ENCODE measurements at regions not wholly inside any gene's neighbourhood (a gene's known extent, or its start where the extent isn't known, plus 50 kb on each side); places are given as distances from the start of the nearest gene placed in this dataset.

DNA sequence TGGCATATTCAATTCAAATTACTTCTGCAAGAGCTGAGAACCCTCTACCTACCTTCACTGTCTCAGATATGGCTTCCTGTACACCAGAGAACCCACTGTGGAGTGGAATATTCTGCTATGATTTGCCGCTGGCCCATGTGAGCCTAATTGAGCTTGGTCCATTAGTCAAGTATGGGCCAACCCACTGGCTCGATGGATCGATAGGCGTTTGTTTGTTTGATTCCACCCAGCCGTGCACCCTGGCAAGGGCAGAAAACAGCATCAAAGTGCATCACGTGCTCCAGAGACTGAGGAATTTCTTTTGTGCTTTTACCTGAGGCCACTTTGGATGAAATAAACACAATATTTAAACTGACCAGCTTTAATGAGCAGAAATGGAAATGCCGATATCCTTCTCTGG is 426.3 kb downstream of the AACS start:
- FAIRE-seq = no peak
- no peak for TF ChIP-seq POLR2A (IDR thresholded peaks at IDR 0.05; ENCODE audit: low read depth, low read length)

DNA sequence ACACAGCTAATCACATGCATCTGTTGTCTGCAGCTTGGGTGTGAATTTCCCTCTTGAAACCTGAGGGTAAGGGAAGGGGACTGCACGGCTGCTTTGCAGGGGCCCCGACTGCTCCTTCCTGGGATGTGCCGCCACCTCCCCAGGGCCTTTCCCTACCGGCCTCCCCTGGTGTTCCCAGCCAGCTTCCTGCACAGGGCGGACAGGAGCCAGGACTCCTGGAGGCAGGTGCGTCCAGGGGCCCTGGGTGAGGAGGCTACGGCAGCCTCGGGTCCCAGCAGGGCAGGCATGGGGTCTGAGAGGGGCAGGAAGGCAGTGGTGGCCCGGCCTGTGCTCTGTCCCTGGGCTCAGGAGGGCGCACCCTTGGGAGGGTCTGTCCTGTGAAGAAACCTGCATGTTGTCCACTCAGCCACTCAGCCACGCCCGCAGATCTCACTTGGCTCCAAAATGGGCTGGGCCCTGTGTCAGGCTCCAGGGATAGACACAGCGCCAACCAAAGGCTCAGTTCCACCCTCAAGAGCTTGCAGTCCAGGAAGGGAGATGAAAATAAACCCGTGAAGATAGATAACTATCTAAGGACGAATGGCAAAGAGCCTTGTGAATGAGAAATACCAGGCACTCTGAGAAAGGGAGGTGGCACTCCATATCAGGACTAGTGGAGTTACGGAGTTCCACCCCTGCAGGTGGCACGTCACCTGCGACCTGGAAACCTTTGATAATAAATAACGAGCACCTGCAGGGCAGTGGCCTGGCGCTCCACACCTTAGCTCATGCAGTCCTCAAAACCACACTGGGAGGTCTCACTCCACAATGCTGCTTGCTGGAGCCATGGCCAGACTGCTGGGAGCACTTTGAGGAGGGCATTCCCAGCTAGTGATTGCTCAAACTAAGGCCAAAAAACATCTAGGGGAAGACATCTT is 427.4 kb downstream of the AACS start:
- no peak for TF ChIP-seq POLR2A (IDR thresholded peaks at IDR 0.05; ENCODE audit: low read depth, low read length)
- DNase-seq (ENCODE audit: insufficient read length, low spot score) = no peak
- no peak for FAIRE-seq

More for the DNA sequence above, 426.3 kb downstream of the AACS start:
- DNase-seq (ENCODE audit: insufficient read length, low spot score) = no peak

DNA sequence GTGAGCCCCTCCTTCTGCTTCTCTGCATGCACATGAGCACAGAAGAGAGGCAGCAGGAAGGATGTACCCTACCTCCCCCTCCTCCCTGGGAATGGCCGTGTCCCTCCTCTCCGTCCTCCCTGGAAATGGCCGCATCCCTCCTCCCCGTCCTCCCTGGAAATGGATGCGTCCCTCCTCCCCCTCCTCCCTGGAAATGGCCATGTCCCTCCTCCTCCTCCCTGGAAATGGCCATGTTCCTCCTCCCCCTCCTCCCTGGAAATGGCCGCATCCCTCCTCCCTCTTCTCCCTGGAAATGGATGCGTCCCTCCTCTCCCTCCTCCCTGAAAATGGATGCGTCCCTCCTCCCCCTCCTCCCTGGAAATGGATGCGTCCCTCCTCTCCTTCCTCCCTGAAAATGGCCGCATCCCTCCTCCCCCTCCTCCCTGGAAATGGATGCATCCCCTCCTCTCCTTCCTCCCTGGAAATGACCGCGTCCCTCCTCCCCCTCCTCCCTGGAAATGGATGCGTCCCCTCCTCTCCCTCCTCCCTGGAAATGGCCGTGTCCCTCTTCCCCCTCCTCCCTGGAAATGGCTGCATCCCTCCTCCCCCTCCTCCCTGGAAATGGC is 428.6 kb downstream of the AACS start:
- DNase-seq (ENCODE audit: insufficient read length, low spot score) = no peak
- TF ChIP-seq POLR2A (IDR thresholded peaks at IDR 0.05; ENCODE audit: low read depth, low read length) = no peak
- no peak for FAIRE-seq

DNA sequence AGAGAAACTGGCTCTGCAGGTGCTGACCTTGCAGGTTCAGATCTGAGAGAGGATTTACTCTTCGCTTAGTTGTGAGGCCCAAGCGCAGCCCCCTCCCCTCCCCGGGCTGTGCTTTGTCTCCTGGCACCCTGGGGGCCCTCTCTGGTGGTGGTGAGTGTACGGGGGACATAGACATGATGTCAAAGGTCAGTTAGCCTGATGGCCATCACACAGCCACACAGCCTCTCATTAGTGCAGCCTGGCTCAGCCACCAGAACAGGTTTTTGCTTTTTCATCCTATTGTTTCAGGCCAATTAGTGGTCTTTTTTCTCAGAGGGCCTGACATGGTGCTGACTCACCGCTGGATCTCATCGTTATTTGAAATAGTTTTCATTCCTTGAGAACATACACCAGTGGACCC is 437.9 kb downstream of the AACS start:
- TF ChIP-seq POLR2A (IDR thresholded peaks at IDR 0.05; ENCODE audit: low read depth, low read length) = no peak
- DNase-seq (ENCODE audit: insufficient read length, low spot score) = no peak
- FAIRE-seq = no peak

DNA sequence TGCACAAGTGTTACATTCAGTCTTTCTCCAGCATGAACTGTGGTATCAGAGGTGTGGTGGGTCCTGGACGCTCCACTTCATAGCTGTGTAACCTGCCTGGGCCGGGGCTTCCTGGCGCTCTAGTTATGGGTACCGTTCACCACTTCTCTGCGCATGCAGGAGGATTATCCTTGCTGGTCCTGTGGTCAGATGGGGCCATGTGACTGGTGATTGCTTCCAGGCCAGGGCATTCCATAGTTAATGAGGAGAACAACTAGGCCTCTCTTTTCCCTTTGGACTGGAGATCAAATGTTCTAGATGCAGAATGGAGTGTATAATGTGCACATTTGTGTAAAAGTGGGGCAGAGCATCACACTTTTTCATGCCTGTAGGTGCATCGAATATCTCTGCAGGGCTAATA is 444.0 kb downstream of the AACS start:
- FAIRE-seq (no peak), DNase-seq (ENCODE audit: insufficient read length, low spot score) (no peak)
- no peak for TF ChIP-seq POLR2A (IDR thresholded peaks at IDR 0.05; ENCODE audit: low read depth, low read length)

DNA sequence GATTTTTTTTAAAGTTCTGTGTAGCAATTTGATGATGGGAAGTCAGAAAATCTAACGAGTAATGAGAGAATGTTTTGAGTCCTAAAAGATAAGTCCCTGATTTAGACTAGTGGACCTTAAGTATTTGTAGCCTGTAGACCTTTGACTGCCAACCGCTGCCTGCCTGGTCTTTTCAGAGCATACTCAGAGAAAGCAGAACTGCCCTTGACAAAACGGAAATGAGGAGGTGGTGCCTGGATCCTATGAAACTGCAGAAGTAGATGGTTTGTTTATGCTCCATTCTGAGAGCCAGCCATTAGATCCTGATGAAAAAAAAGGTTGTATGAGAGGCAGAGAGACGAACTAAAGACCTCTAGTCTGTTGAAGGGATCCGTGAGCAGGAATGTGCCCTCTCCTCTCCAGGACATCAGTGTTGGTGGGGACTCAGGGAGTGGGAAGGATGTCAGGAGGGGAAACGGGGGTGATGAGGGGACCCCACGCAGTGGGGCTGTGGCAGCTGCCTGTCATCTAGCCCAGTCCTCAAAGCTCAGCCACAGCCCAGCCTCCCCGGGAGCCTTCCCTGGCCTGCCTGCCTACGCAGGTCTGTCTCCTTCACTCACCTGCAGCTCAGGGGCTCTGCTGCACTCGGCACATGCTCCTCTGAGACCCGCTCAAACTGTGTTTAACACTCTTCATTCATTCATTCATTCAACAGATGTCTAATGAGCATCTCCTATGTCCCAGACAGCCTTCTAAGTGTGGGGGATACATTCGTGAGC is 447.5 kb downstream of the AACS start:
- TF ChIP-seq POLR2A (IDR thresholded peaks at IDR 0.05; ENCODE audit: low read depth, low read length) = no peak
- DNase-seq (ENCODE audit: insufficient read length, low spot score) = no peak
- FAIRE-seq = no peak

DNA sequence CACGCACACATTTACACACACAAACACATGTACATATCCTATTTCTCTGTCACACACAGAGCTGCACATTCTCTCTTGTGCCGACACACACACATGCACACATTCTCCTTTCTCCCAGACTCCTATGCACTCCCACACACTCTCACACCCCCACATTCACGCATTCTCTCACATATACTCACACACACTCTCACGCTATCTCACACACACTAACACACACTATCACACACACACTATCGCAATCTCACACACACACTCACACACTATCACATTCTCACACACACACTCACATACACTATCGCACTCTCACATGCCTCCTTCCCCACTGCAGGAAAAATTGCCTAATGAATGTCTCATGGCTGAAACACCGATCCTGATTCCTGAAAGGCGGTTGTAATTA is 450.7 kb downstream of the AACS start:
- no peak for DNase-seq (ENCODE audit: insufficient read length, low spot score)
- FAIRE-seq = no peak
- no peak for TF ChIP-seq POLR2A (IDR thresholded peaks at IDR 0.05; ENCODE audit: low read depth, low read length)

DNA sequence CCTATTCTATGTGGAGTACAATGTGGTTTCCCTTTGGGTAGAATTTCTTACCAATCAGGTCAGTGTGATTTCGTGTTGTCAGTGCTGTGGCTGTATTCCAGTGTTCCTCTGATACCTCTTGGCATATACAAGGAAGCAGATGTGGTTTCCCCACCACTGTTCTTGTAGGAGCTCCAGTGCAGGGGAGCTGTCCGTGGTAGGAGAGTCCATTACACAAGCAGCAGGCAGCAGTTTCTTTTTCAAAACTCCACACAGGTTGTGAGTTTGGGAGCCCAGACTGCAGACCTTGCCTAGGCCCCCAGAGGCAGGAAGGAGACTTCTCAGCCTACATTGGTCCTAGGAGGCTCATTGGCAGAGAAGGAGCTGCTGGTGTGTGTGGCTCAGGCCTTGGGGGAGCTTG is 452.8 kb downstream of the AACS start:
- no peak for FAIRE-seq
- no peak for DNase-seq (ENCODE audit: insufficient read length, low spot score)
- TF ChIP-seq POLR2A (IDR thresholded peaks at IDR 0.05; ENCODE audit: low read depth, low read length) = no peak

DNA sequence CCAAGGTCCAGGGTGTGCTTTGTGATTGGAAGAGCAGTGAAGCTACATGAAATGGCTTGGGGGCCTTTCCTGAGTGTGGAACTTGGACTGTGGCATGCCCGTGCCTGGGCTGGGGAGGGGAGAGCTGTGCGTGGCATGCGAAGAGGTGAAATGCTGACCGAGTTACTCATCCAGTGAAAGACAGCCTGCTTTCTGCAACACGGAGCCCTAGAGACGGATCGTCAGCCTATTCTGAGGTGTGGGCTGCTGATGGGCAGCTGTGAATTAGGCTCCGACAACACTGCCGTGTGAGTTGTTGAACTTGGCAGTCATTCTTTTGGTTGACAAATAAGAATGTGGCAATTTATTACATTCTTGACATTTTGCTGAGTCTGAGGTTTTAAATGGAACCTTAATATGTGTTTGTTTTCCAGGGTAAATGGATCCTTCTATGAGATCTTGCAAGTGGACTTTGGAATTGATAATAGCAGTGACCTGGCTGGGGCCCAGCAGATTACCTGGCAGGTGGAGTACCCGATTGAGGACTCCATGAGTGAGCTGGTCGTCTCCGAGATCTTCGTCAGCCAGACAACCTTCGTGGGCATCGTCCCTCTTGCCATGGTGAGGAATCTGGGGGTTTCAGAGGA is 453.9 kb downstream of the AACS start:
- FAIRE-seq = no peak
- TF ChIP-seq POLR2A (IDR thresholded peaks at IDR 0.05; ENCODE audit: low read depth, low read length) = no peak

DNA sequence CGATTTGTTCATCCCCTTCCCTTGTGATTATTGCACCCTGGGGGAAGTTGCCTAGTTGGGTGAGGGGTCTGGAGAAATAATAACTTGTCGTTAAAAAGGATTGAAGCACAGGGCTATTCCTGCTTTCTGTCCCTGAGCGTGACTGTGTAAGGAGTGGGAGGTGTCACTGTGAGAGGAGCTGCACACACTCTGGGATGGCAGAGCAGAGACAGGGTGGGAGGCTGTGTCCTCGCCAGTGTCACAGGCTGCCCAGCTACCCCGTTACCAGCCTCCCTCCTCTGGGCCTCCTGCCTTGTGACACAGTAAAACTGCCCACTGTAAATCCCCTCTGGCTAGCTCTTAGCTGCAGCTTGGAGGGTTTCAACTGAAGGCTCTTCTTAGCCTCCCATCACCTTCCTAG is 460.6 kb downstream of the AACS start:
- FAIRE-seq (no peak), DNase-seq (ENCODE audit: insufficient read length, low spot score) (no peak)
- TF ChIP-seq POLR2A (IDR thresholded peaks at IDR 0.05; ENCODE audit: low read depth, low read length) = no peak

More for the DNA sequence above, 453.9 kb downstream of the AACS start:
- DNase-seq (ENCODE audit: insufficient read length, low spot score) = no peak

DNA sequence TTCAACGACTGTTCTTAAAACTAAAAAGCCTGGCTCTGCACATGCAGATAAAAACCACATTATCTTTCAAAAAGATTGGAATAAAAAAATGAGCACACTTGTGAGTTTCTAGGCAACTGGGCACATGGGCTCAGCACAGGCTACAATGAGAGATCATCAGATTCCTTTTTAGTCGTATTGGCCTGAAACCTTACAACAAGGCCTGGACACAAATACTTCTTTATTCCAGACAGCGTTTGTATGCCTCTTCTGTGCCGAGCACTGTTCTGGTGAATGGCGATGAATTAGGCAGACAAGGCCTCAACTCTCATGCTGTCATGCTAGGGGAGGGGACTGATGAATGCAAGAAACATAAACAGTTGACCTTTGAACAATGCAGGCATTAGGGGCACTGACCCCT is 463.0 kb downstream of the AACS start:
- DNase-seq (ENCODE audit: insufficient read length, low spot score) (no peak), FAIRE-seq (no peak)
- TF ChIP-seq POLR2A (IDR thresholded peaks at IDR 0.05; ENCODE audit: low read depth, low read length) = no peak

DNA sequence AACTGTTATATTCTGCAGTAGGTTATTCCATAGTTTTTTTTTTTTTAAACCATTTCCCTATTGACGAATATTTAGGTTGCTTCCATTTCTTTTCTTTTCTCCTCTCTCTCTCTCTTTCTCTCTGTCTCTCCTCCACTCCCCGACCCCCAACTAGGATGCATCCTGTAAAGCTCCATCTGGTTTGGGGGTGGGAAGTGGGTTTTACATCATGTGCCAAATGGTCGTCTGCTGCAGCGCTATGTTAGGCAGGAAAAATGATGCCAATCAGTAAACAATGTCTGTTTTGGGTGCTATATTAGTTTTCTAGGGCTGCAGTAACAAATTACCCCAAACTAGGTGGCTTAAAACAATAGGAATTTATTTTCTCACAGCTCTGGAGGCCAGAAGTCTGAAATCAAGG is 465.0 kb downstream of the AACS start:
- DNase-seq (ENCODE audit: insufficient read length, low spot score) (no peak), FAIRE-seq (no peak)
- TF ChIP-seq POLR2A (IDR thresholded peaks at IDR 0.05; ENCODE audit: low read depth, low read length) = no peak

DNA sequence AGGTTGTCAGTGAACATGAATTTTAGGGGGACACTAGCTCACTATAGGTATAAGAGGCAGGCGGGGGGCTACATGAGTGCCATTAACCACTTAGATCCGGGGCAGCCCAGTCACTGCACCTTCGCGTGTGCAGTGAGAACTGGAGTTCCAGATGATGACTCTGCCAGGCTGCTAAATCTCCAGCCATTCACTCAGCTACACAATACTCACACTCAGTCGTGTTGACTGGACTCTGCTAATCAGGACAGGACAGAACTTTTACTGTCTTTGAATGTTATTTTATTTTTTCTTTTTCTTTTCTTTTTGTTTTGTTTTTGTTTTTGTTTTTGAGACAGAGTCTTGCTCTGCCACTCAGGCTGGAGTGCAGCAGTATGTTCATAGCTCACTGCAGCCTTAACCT is 465.6 kb downstream of the AACS start:
- FAIRE-seq (no peak), DNase-seq (ENCODE audit: insufficient read length, low spot score) (no peak)
- TF ChIP-seq POLR2A (IDR thresholded peaks at IDR 0.05; ENCODE audit: low read depth, low read length) = no peak

DNA sequence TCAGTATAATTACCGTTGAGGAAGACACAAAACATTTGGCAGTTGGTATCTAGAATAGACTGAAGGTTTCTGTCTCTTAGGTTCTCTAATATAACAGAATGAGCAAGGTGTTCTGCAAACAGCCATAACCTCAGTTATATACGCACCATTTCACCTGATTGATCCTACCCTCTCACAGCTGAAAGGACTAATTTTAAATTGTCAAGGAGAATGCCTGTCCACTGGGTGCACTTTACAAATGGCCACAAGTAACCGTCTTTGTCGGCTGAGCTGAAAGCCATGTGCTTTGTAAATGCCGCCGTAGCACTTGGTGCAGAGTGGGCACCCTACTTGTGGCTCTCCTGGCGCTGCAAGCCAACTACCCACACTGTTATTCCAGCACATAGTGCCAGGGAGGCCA is 466.3 kb downstream of the AACS start:
- TF ChIP-seq POLR2A (IDR thresholded peaks at IDR 0.05; ENCODE audit: low read depth, low read length) = no peak
- DNase-seq (ENCODE audit: insufficient read length, low spot score) (no peak), FAIRE-seq (no peak)

All from H54 (cell line).